GM21723 (cell line): ENCODE measurements at regions not wholly inside any gene's neighbourhood (a gene's known extent, or its start where the extent isn't known, plus 50 kb on each side); places are given as distances from the start of the nearest gene placed in this dataset.
"Not testable (repeated sequence)": the region's sequence is repeated elsewhere in the genome, so short reads cannot be mapped to it uniquely, and the experiment has no call there.

Source experiments
- ATAC-seq: cut with Tn5 transposase; IDR thresholded peaks from one replicate; pipeline ENCODE4 v1.9.1; 2021; ENCODE audit warnings: mild to moderate bottlenecking, moderate library complexity; ENCODE audit not compliant: unreplicated experiment

GRCh38 chr6:67920040-67920439 is 715.0 kb upstream of the ADGRB3 start:
- not testable (repeated sequence) for ATAC-seq

GRCh38 chr6:67916399-67916798 is 718.7 kb upstream of the ADGRB3 start:
- no peak for ATAC-seq

- ATAC-seq, result no peak
These were observed 720.7 kb upstream of the ADGRB3 start for GRCh38 chr6:67914419-67914818.

DNA sequence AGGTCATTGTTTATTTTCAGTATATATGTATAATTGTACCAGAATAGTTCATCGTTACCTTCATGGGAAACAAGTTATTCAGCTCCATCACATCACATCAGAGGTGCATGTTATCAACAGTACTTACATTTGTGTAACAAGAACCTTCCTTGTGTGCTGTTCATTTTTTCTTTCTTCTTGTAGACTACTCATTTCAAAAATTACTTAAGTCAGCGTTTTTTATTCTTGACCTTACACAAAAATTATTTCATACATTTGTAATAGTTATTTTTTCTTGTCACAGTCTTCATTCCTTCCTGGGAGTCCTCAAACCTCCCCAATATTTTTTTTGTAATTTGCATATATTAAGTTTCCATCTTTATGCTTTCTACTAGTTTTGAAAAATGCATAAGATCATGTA is 725.7 kb upstream of the ADGRB3 start:
- no peak for ATAC-seq

- no peak for ATAC-seq
These were observed 726.7 kb upstream of the ADGRB3 start for GRCh38 chr6:67908379-67908778.

DNA sequence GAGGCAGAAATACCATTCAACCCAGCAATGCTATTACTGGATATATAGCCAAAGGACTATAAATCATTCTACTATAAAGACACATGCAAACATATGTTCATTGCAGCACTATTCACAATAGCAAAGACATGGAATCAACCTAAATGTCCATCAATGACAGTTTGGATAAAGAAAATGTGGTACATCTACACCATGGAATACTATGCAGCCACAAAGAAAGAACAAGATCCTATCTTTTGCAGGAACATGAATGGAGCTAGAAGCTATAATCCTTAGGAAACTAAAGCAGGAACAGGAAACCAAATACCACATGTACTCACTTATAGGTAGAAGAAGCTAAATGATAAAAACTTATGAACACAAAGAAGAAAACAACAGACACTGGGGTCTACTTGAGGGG is 730.3 kb upstream of the ADGRB3 start:
- ATAC-seq, result not testable (repeated sequence)

DNA sequence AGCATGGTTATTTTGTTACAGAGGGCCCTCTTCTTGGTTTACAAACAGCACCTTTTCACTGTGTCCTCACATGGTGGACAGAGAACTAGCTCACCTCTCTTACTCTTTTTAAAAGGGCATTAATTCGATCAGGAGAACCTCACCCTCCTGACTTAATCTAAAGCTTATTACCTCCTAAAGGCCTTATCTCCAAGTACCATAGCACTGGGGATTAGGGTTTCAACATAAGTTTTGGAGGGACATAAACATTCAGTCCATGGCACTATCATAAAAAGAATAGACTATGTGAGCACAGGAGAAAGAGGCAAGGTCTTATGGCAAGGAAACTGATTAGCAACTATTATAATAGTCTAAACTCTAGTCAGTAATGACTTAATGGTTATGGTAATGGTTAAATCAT is 736.2 kb upstream of the ADGRB3 start:
- ATAC-seq, result no peak

GRCh38 chr6:67897998-67898607 is 737.0 kb upstream of the ADGRB3 start:
- no peak for ATAC-seq

DNA sequence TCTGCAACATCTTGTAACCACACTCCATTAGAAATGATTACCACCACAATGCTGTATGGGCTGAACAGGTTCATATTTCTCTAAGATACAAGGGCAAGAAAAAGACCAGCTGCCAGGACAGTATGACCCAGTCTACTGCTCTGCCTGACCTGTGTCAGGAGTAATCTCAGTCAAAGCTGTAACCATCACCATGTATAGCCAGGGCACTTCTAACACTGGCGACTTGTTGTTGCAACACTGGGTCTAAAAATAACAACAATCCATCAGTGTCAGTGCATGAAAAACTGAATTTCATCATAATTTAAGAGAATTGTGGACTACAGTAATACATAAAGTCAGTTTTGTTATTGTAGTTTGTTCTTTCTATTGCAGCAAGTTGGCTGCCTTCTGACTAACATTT is 738.6 kb upstream of the ADGRB3 start:
- ATAC-seq, result no peak

DNA sequence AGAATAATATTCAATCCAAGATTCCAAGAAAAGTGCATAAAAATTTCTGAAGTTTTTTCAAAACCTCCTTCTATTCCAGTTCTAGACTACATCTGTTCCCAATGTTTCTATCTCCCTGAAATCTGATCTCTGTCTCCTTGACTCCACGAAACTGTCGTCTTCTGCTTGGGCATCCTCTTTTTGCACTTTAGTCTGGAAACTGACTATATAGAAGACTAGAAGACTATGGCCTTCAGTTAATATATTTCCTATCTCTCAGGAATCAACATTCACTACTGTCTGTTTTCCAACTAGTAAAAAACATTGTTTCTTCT is 745.4 kb upstream of the ADGRB3 start:
- ATAC-seq, result no peak

DNA sequence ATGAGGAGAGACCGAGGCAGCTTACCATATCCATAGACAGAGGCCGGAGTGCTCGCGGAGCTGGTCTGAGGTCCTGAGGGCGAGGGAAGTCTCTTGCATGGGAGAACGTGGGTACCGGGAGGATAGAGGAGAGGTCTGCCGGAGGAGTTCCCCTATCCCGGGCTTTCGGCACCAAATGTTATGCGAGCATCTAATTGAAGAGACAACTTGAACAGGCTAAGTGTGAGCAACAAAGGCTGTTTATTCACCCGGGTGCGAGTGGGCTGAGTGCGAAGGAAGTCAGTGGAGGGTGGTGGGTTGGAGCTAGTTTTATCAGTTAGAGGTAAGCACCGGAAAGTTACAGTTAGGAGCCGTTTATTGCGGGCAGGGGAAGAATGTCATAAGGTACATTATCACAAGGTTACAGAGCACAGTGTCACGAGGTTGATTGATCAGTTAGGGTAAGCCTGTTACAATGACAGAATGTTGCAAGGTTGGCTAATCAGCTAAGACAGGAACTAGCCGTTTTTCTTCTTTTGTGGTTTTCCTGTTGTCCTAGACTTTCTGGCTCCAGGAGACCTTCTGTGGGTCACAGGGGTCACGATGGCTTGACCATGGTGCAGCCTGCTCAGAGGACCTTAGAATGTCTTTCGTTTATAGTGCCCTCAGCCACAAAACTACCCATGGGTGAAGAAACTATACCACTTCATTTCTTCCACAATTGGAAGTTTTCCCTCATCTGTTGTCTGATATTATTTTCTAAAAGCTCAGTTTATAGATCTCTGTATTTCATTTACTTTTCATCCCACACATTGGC is 746.0 kb upstream of the ADGRB3 start:
- no peak for ATAC-seq

DNA sequence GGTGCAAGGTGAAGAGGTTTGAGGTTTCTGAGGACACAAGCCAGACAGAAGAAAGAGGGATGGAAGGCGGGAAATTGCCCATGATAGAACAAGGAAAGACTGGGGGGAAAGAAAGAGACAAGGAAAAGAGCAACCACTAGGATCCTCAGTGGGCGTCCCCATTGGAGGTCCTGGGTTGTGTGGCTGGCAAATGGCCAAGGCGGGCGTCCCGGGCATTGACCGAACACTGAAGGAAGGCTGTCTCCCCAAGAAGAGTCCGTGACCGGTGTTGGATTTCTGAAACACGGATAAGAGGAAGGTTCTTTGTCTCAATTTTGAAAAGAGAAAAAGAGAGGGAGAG is 746.6 kb upstream of the ADGRB3 start:
- no peak for ATAC-seq

DNA sequence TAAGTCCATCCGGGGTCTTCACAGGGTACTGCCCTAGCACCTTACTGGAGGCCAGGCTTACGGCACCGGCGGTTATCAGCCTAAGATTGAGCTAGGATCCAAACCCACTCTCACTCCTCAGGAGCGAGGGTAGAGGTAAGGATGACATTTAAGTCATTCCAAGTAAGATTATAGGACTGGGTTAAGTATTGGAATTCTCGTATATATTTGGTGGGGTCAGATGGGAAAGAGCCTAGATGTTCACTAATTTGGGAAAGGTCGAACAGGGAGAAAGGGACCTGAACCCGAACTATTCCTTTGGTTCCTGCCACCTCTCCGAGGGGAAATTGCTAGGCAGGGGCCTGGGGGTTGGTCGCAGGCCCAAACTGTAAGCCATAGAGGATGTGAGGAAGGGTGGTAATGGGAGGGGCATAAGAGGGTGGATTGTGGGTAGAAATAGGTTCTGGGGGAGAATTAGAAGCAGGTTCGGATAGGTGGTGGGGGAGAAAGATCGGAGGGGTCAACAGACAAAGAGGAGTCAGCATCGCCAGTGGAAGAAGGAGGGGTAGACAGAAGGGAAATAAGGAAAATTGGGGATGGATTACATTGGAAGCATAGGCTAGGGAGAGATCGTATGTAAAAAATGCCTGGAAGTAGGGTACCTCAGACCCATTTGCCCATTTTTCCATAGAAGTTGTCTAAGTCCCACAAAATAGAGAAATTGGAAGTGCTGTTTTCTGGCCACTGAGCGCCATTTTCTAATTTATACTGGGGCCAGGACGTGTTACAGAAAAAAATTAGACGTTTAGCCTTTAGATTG is 747.1 kb upstream of the ADGRB3 start:
- ATAC-seq, result no peak

DNA sequence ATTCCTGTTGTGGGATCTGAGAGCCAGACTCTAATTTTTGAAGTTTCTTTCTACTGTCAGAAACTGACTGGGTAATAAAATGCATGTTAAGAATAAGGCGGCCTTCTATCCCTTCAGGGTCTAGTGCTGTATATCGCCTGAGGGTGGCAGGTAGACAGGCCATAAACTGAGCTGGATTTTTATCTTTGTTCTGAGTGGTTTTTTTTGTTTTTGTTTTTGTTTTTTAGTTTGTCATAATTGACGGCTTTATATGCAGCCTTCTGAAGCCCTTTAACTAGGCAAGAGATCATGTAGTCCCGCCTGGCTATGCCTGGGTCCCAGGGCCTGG is 747.7 kb upstream of the ADGRB3 start:
- ATAC-seq, result no peak

GRCh38 chr6:67886840-67887292 is 748.2 kb upstream of the ADGRB3 start:
- no peak for ATAC-seq

DNA sequence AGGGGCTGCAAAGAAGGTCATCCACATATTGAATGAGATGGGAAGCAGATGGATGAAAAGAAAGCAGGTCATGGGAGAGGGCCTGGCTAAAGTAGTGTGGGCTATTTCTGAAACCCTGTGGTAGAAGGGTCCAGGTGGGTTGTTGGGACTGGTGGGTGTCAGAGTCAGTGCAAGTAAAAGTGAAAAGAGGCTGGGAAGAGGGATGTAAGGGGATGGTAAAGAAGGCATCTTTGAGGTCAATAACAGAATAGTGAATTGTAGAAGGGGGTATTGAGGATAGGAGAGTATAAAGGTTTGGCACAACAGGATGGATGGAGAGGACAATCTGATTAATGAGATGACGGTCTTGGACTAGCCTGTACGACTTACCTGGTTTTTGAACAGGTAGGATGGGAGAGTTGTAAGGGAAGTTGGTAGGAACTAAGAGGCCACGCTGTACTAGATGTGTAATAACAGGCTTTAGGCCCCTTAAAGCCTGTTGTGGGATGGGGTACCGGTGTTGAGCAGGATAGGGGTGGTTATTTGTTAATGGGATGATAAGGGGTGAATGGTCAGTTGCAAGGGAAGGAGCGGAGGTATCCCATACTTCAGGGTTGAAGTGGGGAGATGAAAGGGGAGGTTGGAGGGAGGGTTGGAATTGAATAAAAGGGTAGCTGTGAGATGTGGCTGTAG is 748.9 kb upstream of the ADGRB3 start:
- ATAC-seq, result no peak

- ATAC-seq, result no peak
These were observed 749.7 kb upstream of the ADGRB3 start for GRCh38 chr6:67885081-67886033.

GRCh38 chr6:67884442-67884841 is 750.6 kb upstream of the ADGRB3 start:
- ATAC-seq, result no peak

- ATAC-seq, result no peak
These were observed 751.3 kb upstream of the ADGRB3 start for GRCh38 chr6:67883500-67884366.
